OCI-LY7 (cell line): ENCODE measurements at regions not wholly inside any gene's neighbourhood (a gene's known extent, or its start where the extent isn't known, plus 50 kb on each side); places are given as distances from the start of the nearest gene placed in this dataset.

Experiments used
- CTCF ChIP-seq: fragments of 200-600 bp; sonication (generic); conservative IDR thresholded peaks from 2 replicates; pipeline ENCODE4 v1.5.1; 2014; ENCODE audit warnings: mild to moderate bottlenecking, antibody characterized with exemption, low read length, moderate library complexity, mixed read lengths
- EZH2phosphoT487 ChIP-seq: fragments of 200-600 bp; sonication (generic); IDR thresholded peaks from 2 replicates; pipeline ENCODE4 v1.6.1; 2018; ENCODE audit warnings: low read depth, borderline replicate concordance, mild to moderate bottlenecking, mixed run types, antibody characterized with exemption, low read length, moderate library complexity, mixed read lengths

- TF ChIP-seq CTCF: no peak
- TF ChIP-seq EZH2phosphoT487: no peak
These were observed 132.2 kb downstream of the TDRD15 start for GRCh38 chr2:21256006-21256405.
